ENCODE measurements at regions not wholly inside any gene's neighbourhood (a gene's known extent, or its start where the extent isn't known, plus 50 kb on each side); places are given as distances from the start of the nearest gene placed in this dataset.

- H3K9me3 ChIP-seq (ENCODE audit: low read length): no peaks in the 10 kb centered on the region
- H3K4me1 ChIP-seq (ENCODE audit: insufficient read depth, low read length): no peaks in the 10 kb centered on the region
- no peak overlapping the region for H3K4me3 ChIP-seq (ENCODE audit: low read length)
- H3K36me3 ChIP-seq (ENCODE audit: insufficient read depth, low read length): no peaks in the 10 kb centered on the region
- no peaks in the 10 kb centered on the region for H3K27me3 ChIP-seq (ENCODE audit: insufficient read depth, low read length)
- no peak overlapping the region for H2AFZ ChIP-seq (ENCODE audit: low read depth, low read length)
Measured at GRCh38 chr3:24586920-24587319, 92.3 kb upstream of the THRB start.

GRCh38 chr3:24588629-24589512 is 94.2 kb upstream of the THRB start:
- no peaks in the 10 kb centered on the region for H3K27me3 ChIP-seq (ENCODE audit: insufficient read depth, low read length)
- no peak overlapping the region for H3K4me3 ChIP-seq (ENCODE audit: low read length)
- no peaks in the 10 kb centered on the region for H3K9me3 ChIP-seq (ENCODE audit: low read length)
- no peaks in the 10 kb centered on the region for H3K36me3 ChIP-seq (ENCODE audit: insufficient read depth, low read length)
- H3K4me1 ChIP-seq (ENCODE audit: insufficient read depth, low read length): no peaks in the 10 kb centered on the region
- H2AFZ ChIP-seq (ENCODE audit: low read depth, low read length): no peak overlapping the region

GRCh38 chr3:24589513-24589851 is 94.8 kb upstream of the THRB start:
- no peak overlapping the region for H3K4me3 ChIP-seq (ENCODE audit: low read length)
- no peaks in the 10 kb centered on the region for H3K36me3 ChIP-seq (ENCODE audit: insufficient read depth, low read length)
- H2AFZ ChIP-seq (ENCODE audit: low read depth, low read length): no peak overlapping the region
- no peaks in the 10 kb centered on the region for H3K27me3 ChIP-seq (ENCODE audit: insufficient read depth, low read length)
- H3K4me1 ChIP-seq (ENCODE audit: insufficient read depth, low read length): no peaks in the 10 kb centered on the region
- H3K9me3 ChIP-seq (ENCODE audit: low read length): no peaks in the 10 kb centered on the region

GRCh38 chr3:24589931-24590880 is 95.6 kb upstream of the THRB start:
- H3K27me3 ChIP-seq (ENCODE audit: insufficient read depth, low read length): no peaks in the 10 kb centered on the region
- H3K36me3 ChIP-seq (ENCODE audit: insufficient read depth, low read length): no peaks in the 10 kb centered on the region
- H3K9me3 ChIP-seq (ENCODE audit: low read length): no peaks in the 10 kb centered on the region
- no peak overlapping the region for H2AFZ ChIP-seq (ENCODE audit: low read depth, low read length)
- H3K4me3 ChIP-seq (ENCODE audit: low read length): no peak overlapping the region
- H3K4me1 ChIP-seq (ENCODE audit: insufficient read depth, low read length): no peaks in the 10 kb centered on the region

GRCh38 chr3:24591191-24591590 is 96.5 kb upstream of the THRB start:
- Histone ChIP-seq H2AFZ (ENCODE audit: low read depth, low read length) (no peak overlapping the region), H3K27me3 (ENCODE audit: insufficient read depth, low read length) (no peaks in the 10 kb centered on the region), H3K36me3 (ENCODE audit: insufficient read depth, low read length) (no peaks in the 10 kb centered on the region), H3K9me3 (ENCODE audit: low read length) (no peaks in the 10 kb centered on the region), H3K4me3 (ENCODE audit: low read length) (no peak overlapping the region), H3K4me1 (ENCODE audit: insufficient read depth, low read length) (no peaks in the 10 kb centered on the region)

GRCh38 chr3:24591661-24592555 is 97.3 kb upstream of the THRB start:
- no peak overlapping the region for H2AFZ ChIP-seq (ENCODE audit: low read depth, low read length)
- no peaks in the 10 kb centered on the region for H3K27me3 ChIP-seq (ENCODE audit: insufficient read depth, low read length)
- no peaks in the 10 kb centered on the region for H3K4me1 ChIP-seq (ENCODE audit: insufficient read depth, low read length)
- H3K36me3 ChIP-seq (ENCODE audit: insufficient read depth, low read length): no peaks in the 10 kb centered on the region
- H3K9me3 ChIP-seq (ENCODE audit: low read length): no peaks in the 10 kb centered on the region
- H3K4me3 ChIP-seq (ENCODE audit: low read length): no peak overlapping the region

- Histone ChIP-seq H3K4me3 (ENCODE audit: low read length) (no peak overlapping the region), H3K9me3 (ENCODE audit: low read length) (no peaks in the 10 kb centered on the region), H3K4me1 (ENCODE audit: insufficient read depth, low read length) (no peaks in the 10 kb centered on the region), H2AFZ (ENCODE audit: low read depth, low read length) (no peak overlapping the region), H3K36me3 (ENCODE audit: insufficient read depth, low read length) (no peaks in the 10 kb centered on the region), H3K27me3 (ENCODE audit: insufficient read depth, low read length) (no peaks in the 10 kb centered on the region)
Measured at GRCh38 chr3:24594161-24594560, 99.5 kb upstream of the THRB start.

- no peak overlapping the region for H3K4me3 ChIP-seq (ENCODE audit: low read length)
Measured at GRCh38 chr3:24595796-24596195, 101.1 kb upstream of the THRB start.

GRCh38 chr3:24596626-24597025 is 102.0 kb upstream of the THRB start:
- no peak overlapping the region for H2AFZ ChIP-seq (ENCODE audit: low read depth, low read length)
- no peak overlapping the region for H3K4me3 ChIP-seq (ENCODE audit: low read length)
- H3K9me3 ChIP-seq (ENCODE audit: low read length): no peaks in the 10 kb centered on the region
- H3K4me1 ChIP-seq (ENCODE audit: insufficient read depth, low read length): no peaks in the 10 kb centered on the region
- no peaks in the 10 kb centered on the region for H3K27me3 ChIP-seq (ENCODE audit: insufficient read depth, low read length)
- no peaks in the 10 kb centered on the region for H3K36me3 ChIP-seq (ENCODE audit: insufficient read depth, low read length)

More at GRCh38 chr3:24595796-24596195, 101.1 kb upstream of the THRB start:
- Histone ChIP-seq H3K36me3 (ENCODE audit: insufficient read depth, low read length) (no peaks in the 10 kb centered on the region), H3K4me1 (ENCODE audit: insufficient read depth, low read length) (no peaks in the 10 kb centered on the region), H3K9me3 (ENCODE audit: low read length) (no peaks in the 10 kb centered on the region), H2AFZ (ENCODE audit: low read depth, low read length) (no peak overlapping the region), H3K27me3 (ENCODE audit: insufficient read depth, low read length) (no peaks in the 10 kb centered on the region)

- Histone ChIP-seq H3K36me3 (ENCODE audit: insufficient read depth, low read length) (no peaks in the 10 kb centered on the region), H3K9me3 (ENCODE audit: low read length) (no peaks in the 10 kb centered on the region), H2AFZ (ENCODE audit: low read depth, low read length) (no peak overlapping the region), H3K4me1 (ENCODE audit: insufficient read depth, low read length) (no peaks in the 10 kb centered on the region), H3K4me3 (ENCODE audit: low read length) (no peak overlapping the region), H3K27me3 (ENCODE audit: insufficient read depth, low read length) (no peaks in the 10 kb centered on the region)
Measured at GRCh38 chr3:24598695-24599470, 104.2 kb upstream of the THRB start.

- no peaks in the 10 kb centered on the region for H3K27me3 ChIP-seq (ENCODE audit: insufficient read depth, low read length)
- H3K9me3 ChIP-seq (ENCODE audit: low read length): no peaks in the 10 kb centered on the region
- peaks cover 4% of the 10 kb centered on the region for H3K4me1 ChIP-seq (ENCODE audit: insufficient read depth, low read length)
- H3K36me3 ChIP-seq (ENCODE audit: insufficient read depth, low read length): no peaks in the 10 kb centered on the region
- H2AFZ ChIP-seq (ENCODE audit: low read depth, low read length): no peak overlapping the region
- H3K4me3 ChIP-seq (ENCODE audit: low read length): no peak overlapping the region
Measured at GRCh38 chr3:24601066-24601939, 106.7 kb upstream of the THRB start.
